NCI-H146 (cell line): ENCODE measurements at regions not wholly inside any gene's neighbourhood (a gene's known extent, or its start where the extent isn't known, plus 50 kb on each side); places are given as distances from the start of the nearest gene placed in this dataset.

Experiments
- DNase-seq: peaks from one replicate; lab custom pipeline; 2025; lab: John Stamatoyannopoulos, UW

GRCh38 chr3:30221619-30222018 is 384.8 kb upstream of the TGFBR2 start:
- DNase-seq: no peak

DNA sequence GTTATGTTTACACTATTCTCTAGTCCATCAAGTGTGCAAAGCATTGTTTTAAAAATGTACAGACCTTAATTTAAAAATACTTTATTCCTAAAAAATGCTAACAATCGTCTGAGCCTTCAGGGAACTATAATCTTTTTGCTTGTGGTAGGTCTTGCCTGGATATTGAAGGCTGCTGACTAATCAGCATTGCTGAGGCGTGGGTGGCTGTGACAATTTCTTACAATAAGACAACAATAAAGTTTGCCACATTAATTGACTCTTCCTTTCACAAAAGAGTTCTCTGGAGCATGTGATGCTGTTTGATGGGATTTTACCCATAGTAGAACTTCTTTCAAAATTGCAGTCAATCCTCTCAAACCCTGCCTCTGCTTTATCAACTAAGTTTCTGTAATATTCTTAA is 384.0 kb upstream of the TGFBR2 start:
- DNase-seq: no peak

DNA sequence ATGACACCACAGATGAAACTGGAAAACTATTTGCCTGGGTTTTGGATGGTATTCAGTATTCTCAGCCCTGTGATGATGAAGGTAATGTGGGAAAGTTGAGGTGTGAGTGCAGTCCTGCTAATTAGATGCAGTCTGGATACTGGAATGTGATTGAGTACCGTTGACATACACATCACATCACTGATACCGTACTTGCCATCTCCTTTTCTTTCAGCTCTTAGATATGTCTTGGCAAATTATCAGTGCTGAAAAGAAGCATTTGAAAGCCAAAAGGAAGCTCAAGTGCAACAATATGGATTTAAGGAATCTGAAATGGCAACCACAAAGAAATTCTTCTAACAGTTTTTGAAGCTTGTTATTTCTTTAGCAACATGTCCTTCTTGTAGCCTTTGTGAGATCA is 381.4 kb upstream of the TGFBR2 start:
- no peak for DNase-seq

GRCh38 chr3:30226601-30227151 is 379.7 kb upstream of the TGFBR2 start:
- no peak for DNase-seq

- no peak for DNase-seq
These were observed 378.7 kb upstream of the TGFBR2 start for GRCh38 chr3:30227571-30228301.

DNA sequence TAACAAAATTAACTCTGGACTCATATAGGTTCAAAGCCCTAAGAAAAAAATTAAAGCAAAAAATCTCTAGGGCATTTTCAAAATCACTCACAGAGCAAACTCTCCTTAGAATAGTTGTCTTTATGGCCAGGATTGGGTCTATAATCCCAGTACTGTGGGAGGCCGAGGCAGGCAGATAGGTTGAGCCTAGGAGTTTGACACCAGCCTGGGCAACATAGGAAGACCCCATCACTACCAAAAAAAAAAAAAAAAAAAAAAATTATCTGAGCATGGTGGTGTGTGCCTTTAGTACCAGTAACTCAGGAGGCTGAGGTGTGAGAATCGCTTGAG is 378.1 kb upstream of the TGFBR2 start:
- no peak for DNase-seq

GRCh38 chr3:30231277-30232141 is 374.9 kb upstream of the TGFBR2 start:
- DNase-seq: peak; percentile 26

DNA sequence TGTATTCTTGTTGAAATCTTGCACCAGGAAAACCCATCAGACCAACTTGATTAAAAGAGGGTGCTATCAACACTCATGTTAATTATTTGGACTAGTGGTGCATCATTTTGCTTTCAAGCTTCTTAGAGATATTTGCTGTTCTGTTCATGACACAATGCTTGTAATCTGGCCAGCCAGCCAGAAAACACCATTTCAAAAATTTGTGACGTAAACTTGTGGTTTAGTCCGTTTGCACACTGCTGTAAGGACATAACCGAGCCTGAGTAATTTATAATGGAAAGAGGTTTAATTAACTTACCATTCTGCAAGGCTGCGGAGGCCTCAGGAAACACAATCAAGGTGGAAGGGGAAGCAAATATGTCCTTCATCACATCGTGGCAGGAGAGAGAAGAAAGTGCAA is 374.3 kb upstream of the TGFBR2 start:
- no peak for DNase-seq

GRCh38 chr3:30233913-30234646 is 372.3 kb upstream of the TGFBR2 start:
- DNase-seq: no peak

GRCh38 chr3:30236011-30236410 is 370.4 kb upstream of the TGFBR2 start:
- DNase-seq: no peak

DNA sequence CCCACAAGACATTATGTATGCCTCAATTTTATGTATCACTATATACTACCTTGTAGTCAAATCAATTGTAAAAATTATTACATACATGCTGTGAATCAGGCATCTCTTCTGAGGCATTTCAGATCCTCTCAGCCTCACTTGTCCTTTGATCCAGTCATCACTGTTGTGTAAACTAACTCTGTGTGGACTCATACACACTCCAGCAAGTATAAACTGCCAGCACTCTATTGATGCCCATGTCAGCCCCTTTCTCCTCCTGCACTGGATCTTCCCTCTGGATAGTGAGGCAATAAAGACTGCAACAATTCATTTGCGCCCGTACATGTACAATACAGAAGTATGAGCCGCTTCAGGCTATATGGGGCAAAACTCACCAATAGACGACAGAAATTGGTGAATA is 364.7 kb upstream of the TGFBR2 start:
- no peak for DNase-seq

DNA sequence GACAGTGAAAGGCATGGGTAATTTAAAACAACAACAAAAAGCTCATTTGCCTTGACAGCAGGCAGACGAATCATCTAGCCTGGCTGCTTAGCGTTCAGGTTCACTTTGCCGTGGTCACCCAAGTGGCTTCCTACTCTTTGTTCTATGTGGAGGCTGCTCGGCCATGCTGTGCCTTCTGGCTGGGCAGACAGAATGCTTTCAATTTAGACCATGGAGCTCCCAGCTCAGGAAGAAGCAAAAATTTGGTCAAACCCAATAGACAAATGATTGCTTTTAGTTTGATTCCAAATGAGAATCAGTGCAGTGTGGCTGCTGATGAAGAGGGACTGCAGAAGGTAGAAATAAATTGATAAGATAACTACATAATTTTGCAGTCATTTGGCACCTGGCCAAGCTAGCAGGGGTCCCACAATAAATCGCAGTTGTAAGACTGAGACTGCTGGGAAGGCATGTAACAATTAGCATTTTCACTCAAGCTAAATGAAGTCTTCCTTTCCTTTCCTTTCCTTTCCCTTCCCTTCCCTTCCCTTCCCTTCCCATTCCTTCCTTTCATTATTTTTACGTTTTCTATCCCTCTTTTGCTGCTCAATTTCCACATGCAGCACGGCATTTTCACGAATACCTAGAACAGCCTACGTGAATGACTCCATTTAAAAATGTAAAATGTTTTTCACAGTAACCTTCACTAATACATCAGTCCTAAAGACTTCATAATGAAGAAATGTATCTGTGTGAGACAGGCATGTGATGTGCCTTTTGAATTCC is 360.4 kb upstream of the TGFBR2 start:
- peak; percentile 87 for DNase-seq

GRCh38 chr3:30248423-30248822 is 358.0 kb upstream of the TGFBR2 start:
- DNase-seq: no peak

GRCh38 chr3:30252474-30252873 is 353.9 kb upstream of the TGFBR2 start:
- no peak for DNase-seq

DNA sequence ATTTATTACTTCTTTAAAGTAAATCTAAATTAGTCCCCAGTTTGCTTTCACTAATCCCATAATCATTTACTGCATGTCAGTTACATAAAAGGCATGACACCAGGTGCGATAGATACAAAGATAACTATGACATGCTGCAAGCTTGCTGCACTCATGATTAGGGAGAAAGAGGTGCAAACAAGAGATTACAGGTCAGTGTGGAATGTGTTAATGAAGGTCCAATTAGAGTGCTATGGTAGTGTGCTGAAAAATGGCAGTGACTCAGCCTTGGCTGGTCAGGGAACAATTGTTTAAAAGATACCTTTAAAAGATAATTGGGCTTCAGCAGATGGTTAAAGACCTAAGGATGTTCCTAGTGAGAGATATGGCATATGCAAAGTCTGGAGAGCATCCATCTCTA is 352.6 kb upstream of the TGFBR2 start:
- DNase-seq: peak; percentile 51

- no peak for DNase-seq
These were observed 349.9 kb upstream of the TGFBR2 start for GRCh38 chr3:30256474-30256873.

DNA sequence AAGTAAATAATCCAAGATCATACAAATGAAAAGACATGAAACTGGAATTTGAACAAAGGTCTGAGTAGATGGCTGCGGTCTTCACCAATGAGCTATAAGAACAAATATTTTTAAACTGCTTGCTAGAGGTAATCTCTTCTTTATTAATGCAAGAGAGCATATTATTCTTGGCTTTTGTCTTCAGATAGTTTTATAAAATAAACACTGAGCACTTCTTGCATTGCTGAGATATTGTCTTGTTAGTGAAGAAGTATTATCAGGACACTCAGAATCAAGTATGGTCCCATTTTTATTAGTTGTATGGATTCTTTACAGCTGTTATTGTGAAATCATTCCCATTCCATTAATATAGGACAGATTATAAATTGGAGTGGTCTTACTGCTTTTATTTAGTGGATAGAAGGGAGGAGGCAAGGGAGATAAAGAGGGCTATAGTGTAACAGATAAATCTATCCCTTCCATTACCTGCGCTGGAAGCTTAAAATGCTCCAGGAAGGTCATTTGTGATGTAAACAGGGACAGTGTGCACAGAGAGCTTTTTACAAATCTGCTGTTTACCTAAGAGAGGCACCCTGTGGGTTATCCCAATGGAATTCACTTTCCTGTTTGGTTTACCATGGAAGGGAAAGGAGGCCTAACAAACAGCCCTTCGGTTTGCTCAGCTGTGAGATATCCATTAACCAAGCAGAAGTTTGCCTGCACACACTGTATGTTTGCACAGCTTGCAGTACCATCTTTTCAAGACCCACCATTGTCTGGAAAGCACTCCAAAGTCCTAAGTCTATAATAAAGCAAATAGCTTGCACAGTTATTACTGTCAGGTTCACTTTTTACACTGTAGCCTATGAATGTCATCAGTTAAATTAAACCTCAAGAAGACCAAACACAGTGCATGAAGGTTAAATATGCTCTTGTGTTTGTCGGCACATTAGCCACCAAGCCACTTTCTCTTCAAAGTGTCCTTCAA is 347.7 kb upstream of the TGFBR2 start:
- peak; percentile 98 for DNase-seq

- peak; percentile 49 for DNase-seq
These were observed 346.7 kb upstream of the TGFBR2 start for GRCh38 chr3:30259730-30260129.

- no peak for DNase-seq
These were observed 345.6 kb upstream of the TGFBR2 start for GRCh38 chr3:30260762-30261161.

GRCh38 chr3:30263238-30263924 is 343.0 kb upstream of the TGFBR2 start:
- no peak for DNase-seq
